Upper lobe of right lung (tissue), 1 donor: ENCODE measurements at regions not wholly inside any gene's neighbourhood (a gene's known extent, or its start where the extent isn't known, plus 50 kb on each side); places are given as distances from the start of the nearest gene placed in this dataset.

Experiments
- ATAC-seq: fragments of 200-7000 bp; cut with Tn5 transposase; one replicate; pipeline ENCODE4 v1.9.1; 2020; ENCODE audit warnings: mild to moderate bottlenecking, moderate library complexity
- DNase-seq: peaks from one replicate; pipeline ENCODE4 v3.0.0-alpha.2; 2020
- H3K27ac ChIP-seq: fragments of 200-600 bp; one replicate; pipeline ENCODE4 v1.8.0; 2022
- H3K27me3 ChIP-seq: fragments of 200-600 bp; one replicate; pipeline ENCODE4 v1.8.0; 2022; ENCODE audit warnings: mild to moderate bottlenecking
- H3K36me3 ChIP-seq: fragments of 200-600 bp; one replicate; pipeline ENCODE4 v1.8.0; 2022
- H3K4me1 ChIP-seq: fragments of 200-600 bp; one replicate; pipeline ENCODE4 v1.8.0; 2022
- H3K4me3 ChIP-seq: fragments of 200-600 bp; one replicate; pipeline ENCODE4 v1.8.0; 2022; ENCODE audit warnings: mild to moderate bottlenecking
- H3K9me3 ChIP-seq: fragments of 200-600 bp; one replicate; pipeline ENCODE4 v1.8.0; 2022
- intact Hi-C: fragments of 100-400 bp; cut with DNase I; formaldehyde crosslinking; loops from one replicate; pipeline ENCODE4 v1.11.0; 2022
- TF ChIP-seq, protein P1 (sequence below): fragments of 200-600 bp; IDR thresholded peaks from one replicate; pipeline ENCODE4 v1.8.0; 2022; ENCODE audit warnings: antibody characterized with exemption
- donor health status: DM: no; HTN: yes; CAD: no; lungs with severe emphysema.

GRCh38 chr9:1235650-1236049, 185.5 kb downstream of the DMRT2 start:
- H3K27ac ChIP-seq, result no peak overlapping the region
- no peaks in the 10 kb centered on the region for H3K27me3 ChIP-seq
- ATAC-seq (peak; percentile 33), DNase-seq (no peak)
- no peaks in the 10 kb centered on the region for H3K36me3 ChIP-seq
- TF ChIP-seq, protein P1, sequence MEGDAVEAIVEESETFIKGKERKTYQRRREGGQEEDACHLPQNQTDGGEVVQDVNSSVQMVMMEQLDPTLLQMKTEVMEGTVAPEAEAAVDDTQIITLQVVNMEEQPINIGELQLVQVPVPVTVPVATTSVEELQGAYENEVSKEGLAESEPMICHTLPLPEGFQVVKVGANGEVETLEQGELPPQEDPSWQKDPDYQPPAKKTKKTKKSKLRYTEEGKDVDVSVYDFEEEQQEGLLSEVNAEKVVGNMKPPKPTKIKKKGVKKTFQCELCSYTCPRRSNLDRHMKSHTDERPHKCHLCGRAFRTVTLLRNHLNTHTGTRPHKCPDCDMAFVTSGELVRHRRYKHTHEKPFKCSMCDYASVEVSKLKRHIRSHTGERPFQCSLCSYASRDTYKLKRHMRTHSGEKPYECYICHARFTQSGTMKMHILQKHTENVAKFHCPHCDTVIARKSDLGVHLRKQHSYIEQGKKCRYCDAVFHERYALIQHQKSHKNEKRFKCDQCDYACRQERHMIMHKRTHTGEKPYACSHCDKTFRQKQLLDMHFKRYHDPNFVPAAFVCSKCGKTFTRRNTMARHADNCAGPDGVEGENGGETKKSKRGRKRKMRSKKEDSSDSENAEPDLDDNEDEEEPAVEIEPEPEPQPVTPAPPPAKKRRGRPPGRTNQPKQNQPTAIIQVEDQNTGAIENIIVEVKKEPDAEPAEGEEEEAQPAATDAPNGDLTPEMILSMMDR, result no peak
- H3K9me3 ChIP-seq, result no peaks in the 10 kb centered on the region
- H3K4me1 ChIP-seq, result peaks cover 6% of the 10 kb centered on the region
- intact Hi-C loops, result no loop called here
- H3K4me3 ChIP-seq, result no peak overlapping the region

DNA sequence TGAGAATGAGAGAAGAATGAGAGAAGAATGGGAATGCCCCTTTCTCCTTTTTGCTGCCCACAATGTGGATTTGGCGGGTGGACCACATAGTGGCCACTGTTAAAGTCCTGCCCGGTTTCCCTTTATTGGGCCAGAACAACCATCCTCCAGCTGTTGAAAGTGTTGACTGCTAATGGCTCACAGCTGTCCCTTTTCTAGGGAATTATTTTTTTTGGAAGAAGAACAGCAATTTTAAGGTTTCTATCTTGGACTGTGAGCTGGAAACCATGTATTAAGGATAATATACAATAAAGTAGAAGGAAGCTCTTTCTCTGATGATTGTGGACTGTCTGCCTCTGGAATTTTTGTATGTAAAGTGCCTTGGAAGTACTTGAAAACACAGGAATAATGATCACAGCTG, 185.9 kb downstream of the DMRT2 start:
- ATAC-seq (no peak), DNase-seq (no peak)
- intact Hi-C loops, result no loop called here
- Histone ChIP-seq H3K4me3 (no peak overlapping the region), H3K4me1 (peaks cover 6% of the 10 kb centered on the region), H3K27me3 (no peaks in the 10 kb centered on the region), H3K9me3 (no peaks in the 10 kb centered on the region), H3K36me3 (no peaks in the 10 kb centered on the region), H3K27ac (no peak overlapping the region)
- TF ChIP-seq, protein P1, result no peak

GRCh38 chr9:1238407-1238806, 188.2 kb downstream of the DMRT2 start:
- intact Hi-C loops, result no loop called here
- no peaks in the 10 kb centered on the region for H3K9me3 ChIP-seq
- no peaks in the 10 kb centered on the region for H3K27me3 ChIP-seq
- H3K4me3 ChIP-seq, result no peak overlapping the region
- no peaks in the 10 kb centered on the region for H3K4me1 ChIP-seq
- no peak for DNase-seq
- TF ChIP-seq, protein P1, result no peak
- no peak for ATAC-seq
- H3K27ac ChIP-seq, result no peak overlapping the region
- H3K36me3 ChIP-seq, result no peaks in the 10 kb centered on the region

DNA sequence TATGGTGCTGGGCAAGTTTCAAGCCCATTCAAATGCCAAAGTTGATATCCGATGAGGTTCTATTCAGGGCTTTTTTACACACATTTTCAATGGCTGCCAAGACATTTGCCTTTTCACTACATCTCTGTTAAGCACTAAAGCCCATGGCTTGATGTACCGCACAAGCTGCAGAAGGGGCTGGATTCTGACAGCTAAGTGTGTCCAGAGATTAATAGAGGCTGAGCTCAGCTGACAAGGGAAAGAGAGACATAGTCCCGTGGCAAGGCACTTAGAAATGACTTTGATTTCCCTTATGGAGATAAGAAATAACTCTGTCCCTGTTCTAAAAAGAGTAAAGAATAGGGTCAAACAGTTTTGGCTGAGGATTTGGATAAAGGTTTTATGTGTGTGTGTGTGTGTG, 198.6 kb downstream of the DMRT2 start:
- no peak overlapping the region for H3K4me3 ChIP-seq
- TF ChIP-seq, protein P1, result no peak
- no peaks in the 10 kb centered on the region for H3K36me3 ChIP-seq
- no peak for DNase-seq
- H3K4me1 ChIP-seq, result no peaks in the 10 kb centered on the region
- H3K27me3 ChIP-seq, result no peaks in the 10 kb centered on the region
- no peaks in the 10 kb centered on the region for H3K9me3 ChIP-seq
- no peak overlapping the region for H3K27ac ChIP-seq
- intact Hi-C loops, result no loop called here
- ATAC-seq, result no peak

DNA sequence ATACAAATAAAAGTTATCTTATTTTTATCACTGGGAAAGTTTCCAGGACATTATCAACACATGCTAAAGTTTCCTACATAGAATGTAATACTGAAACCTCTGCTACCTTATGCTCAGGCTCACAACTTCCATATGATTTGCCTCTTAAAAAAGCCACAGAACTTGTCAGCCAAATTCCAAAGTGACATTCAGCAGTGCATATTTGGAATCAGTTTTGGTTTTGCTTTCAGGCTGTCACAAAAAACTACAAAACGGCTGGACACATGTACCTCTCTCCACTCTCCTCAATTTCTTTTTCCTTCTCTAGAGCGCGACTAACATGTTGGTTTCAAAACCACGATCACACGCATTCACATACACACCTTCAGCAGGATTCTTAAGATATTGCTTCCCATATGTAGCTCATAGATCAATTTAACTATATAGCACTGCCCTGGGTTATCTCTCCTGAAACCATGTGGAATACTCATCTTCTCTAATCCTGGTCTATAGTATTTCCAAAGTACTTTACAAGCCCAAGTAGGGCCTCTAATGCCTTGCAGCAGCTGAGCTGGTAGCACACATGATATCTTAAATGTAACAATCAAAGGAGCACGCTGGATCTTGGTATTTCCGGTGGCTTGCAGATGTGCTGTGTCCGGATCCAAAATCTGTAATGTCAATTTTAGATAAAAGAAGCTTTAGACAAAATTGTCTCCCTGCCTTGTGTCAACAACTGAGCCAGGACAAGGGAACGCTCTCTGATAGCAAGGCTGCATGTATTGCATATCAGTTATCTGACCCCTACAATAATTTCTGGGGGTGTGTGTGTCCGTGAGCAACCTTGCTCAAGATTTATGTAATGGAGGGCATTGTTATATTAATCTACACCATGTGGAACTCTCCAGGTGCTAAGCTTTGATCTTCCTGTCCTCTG, 203.2 kb downstream of the DMRT2 start:
- Histone ChIP-seq H3K27ac (no peak overlapping the region), H3K36me3 (no peaks in the 10 kb centered on the region), H3K4me1 (no peaks in the 10 kb centered on the region), H3K9me3 (no peaks in the 10 kb centered on the region), H3K27me3 (no peaks in the 10 kb centered on the region), H3K4me3 (no peak overlapping the region)
- TF ChIP-seq, protein P1, result no peak
- intact Hi-C loops, result no loop called here
- no peak for DNase-seq
- no peak for ATAC-seq
